GM12891 (cell line): ENCODE measurements at regions not wholly inside any gene's neighbourhood (a gene's known extent, or its start where the extent isn't known, plus 50 kb on each side); places are given as distances from the start of the nearest gene placed in this dataset.

Experiments
- DNase-seq: peaks from one replicate; pipeline ENCODE4 v3.0.0; 2011; ENCODE audit warnings: low spot score; ENCODE audit not compliant: insufficient read length
- FAIRE-seq: peaks from 2 replicates; lab custom pipeline; 2011; peaks lifted over from hg19 to GRCh38; lab: Jason Lieb, UNC
- PAX5 ChIP-seq: IDR thresholded peaks from 2 replicates; pipeline ENCODE4 v1.6.1; 2011; ENCODE audit warnings: low read length, moderate library complexity, mild to moderate bottlenecking; ENCODE audit not compliant: insufficient read depth, severe bottlenecking
- POLR2A ChIP-seq: IDR thresholded peaks from 2 replicates; pipeline ENCODE4 v1.6.1; 2011; ENCODE audit warnings: low read depth, low read length, control low read depth
- POLR2AphosphoS5 ChIP-seq: IDR thresholded peaks from 2 replicates; pipeline ENCODE4 v1.6.1; 2011; ENCODE audit warnings: low read depth, low read length, control low read depth
- POU2F2 ChIP-seq: IDR thresholded peaks from 2 replicates; pipeline ENCODE4 v1.6.1; 2011; ENCODE audit warnings: low read depth, mild to moderate bottlenecking, control low read depth, low read length, moderate library complexity
- SPI1 ChIP-seq: IDR thresholded peaks from 2 replicates; pipeline ENCODE4 v1.6.1; 2011; ENCODE audit warnings: low read depth, low read length, control low read depth
- TAF1 ChIP-seq: IDR thresholded peaks from 2 replicates; pipeline ENCODE4 v1.6.1; 2011; ENCODE audit warnings: low read depth, low read length, control low read depth

- DNase-seq: no peak
- FAIRE-seq: no peak
- TF ChIP-seq TAF1 (no peak), POLR2A (no peak), POLR2AphosphoS5 (no peak), POU2F2 (no peak), SPI1 (no peak), PAX5 (no peak)
Observed at GRCh38 chr5:114969482-114969881, 200.2 kb downstream of the TRIM36 start.

- TF ChIP-seq PAX5: no peak
- no peak for TF ChIP-seq POLR2AphosphoS5
- TF ChIP-seq POLR2A: no peak
- no peak for TF ChIP-seq TAF1
- TF ChIP-seq SPI1: no peak
- no peak for TF ChIP-seq POU2F2
Observed at GRCh38 chr5:114957384-114957783, 212.3 kb downstream of the TRIM36 start.

GRCh38 chr5:114953565-114953964 lies 216.1 kb downstream of the TRIM36 start:
- no peak for DNase-seq

More at GRCh38 chr5:114957384-114957783, 212.3 kb downstream of the TRIM36 start:
- DNase-seq: no peak
- no peak for FAIRE-seq

GRCh38 chr5:114952876-114953275 lies 216.8 kb downstream of the TRIM36 start:
- no peak for DNase-seq

More at GRCh38 chr5:114953565-114953964, 216.1 kb downstream of the TRIM36 start:
- TF ChIP-seq POLR2AphosphoS5 (no peak), POU2F2 (no peak), TAF1 (no peak), PAX5 (no peak), POLR2A (no peak), SPI1 (no peak)
- FAIRE-seq: no peak

GRCh38 chr5:114949756-114950155 lies 220.0 kb downstream of the TRIM36 start:
- DNase-seq (no peak), FAIRE-seq (no peak)
- TF ChIP-seq POLR2A (no peak), POU2F2 (no peak), SPI1 (no peak), PAX5 (no peak), TAF1 (no peak)

More at GRCh38 chr5:114952876-114953275, 216.8 kb downstream of the TRIM36 start:
- FAIRE-seq: no peak
- TF ChIP-seq POLR2AphosphoS5: no peak
- TF ChIP-seq SPI1: no peak
- TF ChIP-seq PAX5: no peak
- TF ChIP-seq POLR2A: no peak

- no peak for DNase-seq
- no peak for FAIRE-seq
Observed at GRCh38 chr5:114948986-114949621, 220.6 kb downstream of the TRIM36 start.

DNA sequence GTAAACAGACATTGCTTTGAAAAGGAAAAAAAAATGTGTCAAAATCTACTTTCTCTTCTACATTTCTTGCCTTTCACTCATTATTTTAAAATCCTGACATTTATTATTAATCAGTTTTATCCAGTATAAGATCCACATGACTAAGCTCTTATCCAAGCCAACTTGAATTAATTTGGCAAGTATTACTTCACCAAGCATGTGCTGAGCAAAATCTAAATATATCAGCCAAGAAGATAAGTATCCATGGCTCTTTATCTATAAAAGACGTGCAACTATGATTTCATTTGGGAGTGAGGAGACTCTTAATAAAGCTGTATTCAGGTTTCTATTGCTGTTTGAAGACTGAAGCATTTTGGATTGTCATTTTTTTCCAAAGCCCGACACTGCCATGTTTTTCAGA lies 221.3 kb downstream of the TRIM36 start:
- DNase-seq (no peak), FAIRE-seq (no peak)
- TF ChIP-seq SPI1 (no peak), POLR2A (no peak), TAF1 (no peak), POU2F2 (no peak), PAX5 (no peak), POLR2AphosphoS5 (no peak)

More at GRCh38 chr5:114948986-114949621, 220.6 kb downstream of the TRIM36 start:
- TF ChIP-seq SPI1: no peak
- no peak for TF ChIP-seq POLR2AphosphoS5
- TF ChIP-seq POU2F2: no peak
- TF ChIP-seq POLR2A: no peak
- TF ChIP-seq TAF1: no peak
- no peak for TF ChIP-seq PAX5

DNA sequence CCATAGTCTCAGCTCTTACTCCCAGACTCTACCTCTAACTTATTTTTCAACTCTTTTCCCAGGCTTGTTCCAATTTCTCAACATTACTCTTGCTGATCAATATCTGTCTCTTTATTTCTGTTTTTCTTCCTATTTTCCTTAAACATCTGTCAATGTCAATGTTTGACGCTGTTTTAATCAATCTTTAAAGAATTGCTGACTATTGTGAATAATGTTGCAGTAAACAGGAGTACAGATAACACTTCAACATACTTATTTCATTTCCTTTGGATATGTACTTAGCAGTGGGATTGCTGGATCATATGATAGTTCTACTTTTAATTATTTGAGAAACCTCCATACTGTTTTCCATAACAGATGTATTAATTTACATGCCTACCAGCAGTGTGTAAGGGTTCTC lies 229.0 kb downstream of the TRIM36 start:
- TF ChIP-seq TAF1 (no peak), SPI1 (no peak)

DNA sequence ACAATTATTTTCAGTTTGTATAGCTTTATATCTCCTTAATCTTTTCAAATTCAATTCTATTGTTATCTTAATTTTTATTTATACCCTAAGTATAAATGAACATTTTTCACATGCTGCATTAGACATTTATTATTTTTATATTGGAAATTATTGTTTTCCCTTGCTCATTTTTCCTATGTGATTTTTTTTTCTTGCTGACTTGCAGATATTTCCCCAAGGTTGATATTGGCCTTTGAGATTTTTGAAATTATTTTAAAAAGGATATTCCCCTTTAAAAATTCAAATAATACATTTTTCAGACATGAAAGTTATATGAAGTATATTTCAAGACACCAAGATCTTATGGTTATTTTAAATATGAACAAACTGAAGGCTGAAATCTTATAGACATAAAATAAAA lies 234.2 kb downstream of the TRIM36 start:
- FAIRE-seq (no peak), DNase-seq (no peak)
- TF ChIP-seq TAF1 (no peak), POLR2AphosphoS5 (no peak), POLR2A (no peak), SPI1 (no peak), PAX5 (no peak), POU2F2 (no peak)

More for the DNA sequence above, 229.0 kb downstream of the TRIM36 start:
- FAIRE-seq (no peak), DNase-seq (no peak)
